Esophagus squamous epithelium (tissue), 4 donors: ENCODE measurements at regions not wholly inside any gene's neighbourhood (a gene's known extent, or its start where the extent isn't known, plus 50 kb on each side); places are given as distances from the start of the nearest gene placed in this dataset.

Experiments used
- POLR2A ChIP-seq, 4 donors: fragments of 450-650 bp; IDR thresholded peaks; one replicate each; pipeline ENCODE4 v1.6.1; 2017; ENCODE audit warnings: antibody characterized with exemption in 4 of 4, mild to moderate bottlenecking in 4 of 4, moderate library complexity in 3 of 4
- TF ChIP-seq, protein P1 (sequence below), 6 experiments: fragments of 450-650 bp in 4 of 6; fragments of 200-600 bp in 2 of 6; sonication (generic) in 2 of 6; IDR thresholded peaks; one replicate each; pipeline ENCODE4 v1.5.1; 2016 to 2019; ENCODE audit warnings: antibody characterized with exemption in 6 of 6, mild to moderate bottlenecking in 4 of 6, moderate library complexity in 4 of 6

DNA sequence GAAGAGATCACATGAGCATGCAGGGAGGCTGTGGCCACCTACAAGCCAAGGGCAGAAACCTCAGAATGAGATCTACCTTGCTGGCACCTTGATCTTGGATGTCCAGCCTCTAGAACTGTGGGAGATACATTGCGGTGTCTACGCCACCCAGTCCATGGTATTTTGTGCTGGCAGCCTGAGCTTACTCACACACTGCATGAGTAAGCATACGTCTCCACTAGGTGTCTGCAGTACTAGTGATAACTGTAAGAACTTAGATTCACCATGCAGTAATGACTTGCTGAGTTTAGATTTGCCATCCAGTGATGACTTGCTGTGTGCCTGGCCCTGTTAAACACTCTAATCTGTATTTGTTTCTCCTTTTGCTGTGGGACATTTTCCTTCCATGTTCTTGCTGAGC lies 417.7 kb downstream of the GADD45G start:
- TF ChIP-seq, protein P1, sequence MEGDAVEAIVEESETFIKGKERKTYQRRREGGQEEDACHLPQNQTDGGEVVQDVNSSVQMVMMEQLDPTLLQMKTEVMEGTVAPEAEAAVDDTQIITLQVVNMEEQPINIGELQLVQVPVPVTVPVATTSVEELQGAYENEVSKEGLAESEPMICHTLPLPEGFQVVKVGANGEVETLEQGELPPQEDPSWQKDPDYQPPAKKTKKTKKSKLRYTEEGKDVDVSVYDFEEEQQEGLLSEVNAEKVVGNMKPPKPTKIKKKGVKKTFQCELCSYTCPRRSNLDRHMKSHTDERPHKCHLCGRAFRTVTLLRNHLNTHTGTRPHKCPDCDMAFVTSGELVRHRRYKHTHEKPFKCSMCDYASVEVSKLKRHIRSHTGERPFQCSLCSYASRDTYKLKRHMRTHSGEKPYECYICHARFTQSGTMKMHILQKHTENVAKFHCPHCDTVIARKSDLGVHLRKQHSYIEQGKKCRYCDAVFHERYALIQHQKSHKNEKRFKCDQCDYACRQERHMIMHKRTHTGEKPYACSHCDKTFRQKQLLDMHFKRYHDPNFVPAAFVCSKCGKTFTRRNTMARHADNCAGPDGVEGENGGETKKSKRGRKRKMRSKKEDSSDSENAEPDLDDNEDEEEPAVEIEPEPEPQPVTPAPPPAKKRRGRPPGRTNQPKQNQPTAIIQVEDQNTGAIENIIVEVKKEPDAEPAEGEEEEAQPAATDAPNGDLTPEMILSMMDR (IDR thresholded peaks at IDR 0.05) = peak in 1 of 6 experiments; percentile 16
- TF ChIP-seq POLR2A (IDR thresholded peaks at IDR 0.05) = no peak
